HepG2 (cell line): ENCODE measurements at regions not wholly inside any gene's neighbourhood (a gene's known extent, or its start where the extent isn't known, plus 50 kb on each side); places are given as distances from the start of the nearest gene placed in this dataset.

Experiments used
- ATAC-seq: fragments of 200-7000 bp; cut with Tn5 transposase; 3 replicates; pipeline ENCODE4 v1.9.1; 2020; ENCODE audit warnings: mild to moderate bottlenecking, moderate library complexity
- BruUV-seq: library from RNA; stranded (reverse); fragments of 400-500 nt; replicated peaks from 2 replicates; lab custom pipeline; 2021; lab: Mats Ljungman, UMichigan
- CTCF ChIA-PET: fragments of 300-600 bp; formaldehyde crosslinking; extraction: SDS; loops from one replicate; lab custom pipeline; 2021; ENCODE audit warnings: low total read pairs, inconsistent platforms, low intra/inter-chr PET ratio; lab: Yijun Ruan, JAX
- POLR2A ChIA-PET: fragments of 350-600 bp; sonication (Branson Sonifier 250); formaldehyde crosslinking; loops from one replicate; lab custom pipeline; 2020; ENCODE audit warnings: antibody characterized with exemption, inconsistent platforms; lab: Yijun Ruan, JAX
- DNase-seq: peaks from one replicate; pipeline ENCODE4 v3.0.0-alpha.2; 2015; ENCODE audit warnings: low spot score
- FAIRE-seq: peaks from 3 replicates; lab custom pipeline; 2011; peaks lifted over from hg19 to GRCh38; lab: Jason Lieb, UNC
- H2AFZ ChIP-seq: one replicate; pipeline ENCODE4 v1.6.1; 2011; ENCODE audit warnings: low read length, inconsistent platforms
- H3K27ac ChIP-seq: fragments of 300-600 bp; 3 replicates; pipeline ENCODE4 v1.8.0; 2011; ENCODE audit warnings: mixed run types, mild to moderate bottlenecking, mixed read lengths, low read length, inconsistent platforms; ENCODE audit not compliant: insufficient read depth; ENCODE audit errors: extremely low read length
- H3K27me3 ChIP-seq, 2 experiments: fragments of 200-600 bp in 1 of 2; 2 replicates in 1 of 2; 3 replicates in 1 of 2; pipeline versions ENCODE4 v1.6.0 to v1.8.0; 2011; ENCODE audit warnings: low read length in 2 of 2, mild to moderate bottlenecking in 2 of 2, moderate library complexity in 2 of 2, inconsistent platforms in 1 of 2; ENCODE audit not compliant: insufficient read depth in 2 of 2, control insufficient read depth in 1 of 2
- H3K36me3 ChIP-seq, 2 experiments: fragments of 200-600 bp in 1 of 2; replicated peaks in 1 of 2; 2 replicates in 1 of 2; 3 replicates in 1 of 2; pipeline versions ENCODE4 v1.5.1 to v1.8.0; 2011; ENCODE audit warnings: low read length in 2 of 2, inconsistent platforms in 1 of 2; ENCODE audit not compliant: insufficient read depth in 2 of 2, control insufficient read depth in 1 of 2
- H3K4me1 ChIP-seq: 2 replicates; pipeline ENCODE4 v1.5.1; 2012; ENCODE audit warnings: low read length, inconsistent platforms; ENCODE audit not compliant: insufficient read depth
- H3K4me2 ChIP-seq: 2 replicates; pipeline ENCODE4 v1.6.0; 2011; ENCODE audit warnings: low read depth, low read length, inconsistent platforms
- H3K4me3 ChIP-seq, 3 experiments: fragments of 200-600 bp in 1 of 3; sonication (generic), shearing (Covaris generic) in 1 of 3; replicated peaks in 1 of 3; 2 replicates each; pipeline ENCODE4 v1.5.1; 2011 to 2016; ENCODE audit warnings: low read length in 3 of 3, inconsistent platforms in 2 of 3, low read depth in 2 of 3, mild to moderate bottlenecking in 2 of 3, control low read depth in 1 of 3, mixed read lengths in 1 of 3; ENCODE audit not compliant: insufficient read depth in 1 of 3
- H3K79me2 ChIP-seq: one replicate; pipeline ENCODE4 v1.6.1; 2011; ENCODE audit warnings: low read length, inconsistent platforms; ENCODE audit not compliant: insufficient read depth
- H3K9ac ChIP-seq: 2 replicates; pipeline ENCODE4 v1.6.0; 2011; ENCODE audit warnings: mild to moderate bottlenecking, low read depth, low read length, inconsistent platforms; ENCODE audit not compliant: insufficient read depth
- H3K9me3 ChIP-seq: 2 replicates; pipeline ENCODE4 v1.5.1; 2012; ENCODE audit warnings: mild to moderate bottlenecking, low read length
- H4K20me1 ChIP-seq: 2 replicates; pipeline ENCODE4 v1.6.0; 2011; ENCODE audit warnings: inconsistent platforms, mild to moderate bottlenecking, low read length, moderate library complexity; ENCODE audit not compliant: insufficient read depth
- ATM ChIP-seq: fragments of 450-650 bp; IDR thresholded peaks from 2 replicates; pipeline ENCODE4 v1.7.1; 2017; ENCODE audit warnings: mild to moderate bottlenecking, borderline replicate concordance
- CAMTA2 ChIP-seq: sonication (generic); formaldehyde crosslinking; IDR thresholded peaks from 2 replicates; pipeline ENCODE4 v1.4.0; 2020; ENCODE audit warnings: mild to moderate bottlenecking, missing genetic modification reagents, borderline replicate concordance
- DDIT3 ChIP-seq: sonication (generic); formaldehyde crosslinking; IDR thresholded peaks from 2 replicates; pipeline ENCODE4 v1.4.0; 2020; ENCODE audit warnings: mild to moderate bottlenecking, missing genetic modification reagents
- ERF ChIP-seq: IDR thresholded peaks from 2 replicates; pipeline ENCODE4 v1.6.1; 2018; ENCODE audit warnings: missing biosample characterization, missing genetic modification reagents
- FOXC1 ChIP-seq: sonication (generic); formaldehyde crosslinking; IDR thresholded peaks from 2 replicates; pipeline ENCODE4 v1.8.0; 2022; ENCODE audit warnings: mild to moderate bottlenecking, missing genetic modification reagents, borderline replicate concordance
- KIAA2018 ChIP-seq: sonication (generic); formaldehyde crosslinking; IDR thresholded peaks from 2 replicates; pipeline ENCODE4 v1.5.0; 2020; ENCODE audit warnings: mild to moderate bottlenecking, missing genetic modification reagents, borderline replicate concordance
- KLF16 ChIP-seq, 2 experiments: sonication (generic) in 1 of 2; formaldehyde crosslinking in 1 of 2; IDR thresholded peaks; 2 replicates each; pipeline versions ENCODE4 v1.6.1 to v1.8.0; 2016 to 2023; ENCODE audit warnings: missing genetic modification reagents in 2 of 2, missing compliant biosample characterization in 1 of 2
- PCBP2 ChIP-seq: fragments of 200-400 bp; formaldehyde crosslinking; optimal IDR thresholded peaks from 2 replicates; pipeline ENCODE3; 2018; ENCODE audit warnings: low read length, low read depth; ENCODE audit not compliant: poor library complexity, severe bottlenecking
- POLR2G ChIP-seq: fragments of 200-400 bp; formaldehyde crosslinking; IDR thresholded peaks from 2 replicates; pipeline ENCODE4 v1.6.1; 2018; ENCODE audit warnings: mild to moderate bottlenecking, low read depth, low read length, moderate library complexity
- RBM39 ChIP-seq: fragments of 200-400 bp; formaldehyde crosslinking; IDR thresholded peaks from one replicate; pipeline ENCODE4 v1.6.1; 2018; ENCODE audit warnings: antibody characterized with exemption, mild to moderate bottlenecking, low read depth, low read length; ENCODE audit not compliant: poor library complexity, severe bottlenecking
- STAT5B ChIP-seq: sonication (generic); formaldehyde crosslinking; IDR thresholded peaks from 2 replicates; pipeline ENCODE4 v1.4.0; 2020; ENCODE audit warnings: missing genetic modification reagents
- TCF7L2 ChIP-seq: IDR thresholded peaks from 2 replicates; pipeline ENCODE4 v1.6.1; 2011; ENCODE audit warnings: mild to moderate bottlenecking, low read depth, low read length, moderate library complexity
- ZNF747 ChIP-seq: sonication (generic); formaldehyde crosslinking; IDR thresholded peaks from 2 replicates; pipeline ENCODE4 v1.8.1; 2023; ENCODE audit warnings: missing genetic modification reagents, mild to moderate bottlenecking, borderline replicate concordance
- ZSCAN29 ChIP-seq: sonication (generic); formaldehyde crosslinking; conservative IDR thresholded peaks from 2 replicates; pipeline ENCODE4 v1.4.0; 2020; ENCODE audit warnings: mild to moderate bottlenecking, missing genetic modification reagents
- WGBS: methylation state at CpG from one replicate; pipeline ENCODE4 v1.1.6; 2017; ENCODE audit warnings: low lambda C conversion rate; 5-methylcytosine and 5-hydroxymethylcytosine counted together
- in situ Hi-C: cut with HindIII; loops from 2 replicates; pipeline ENCODE4 v1.10.0; 2017; ENCODE audit warnings: low pct_unique_long_range_greater_than_20kb; ENCODE audit not compliant: extremely low pct_ligation_motif_present
- intact Hi-C: fragments of 100-400 bp; cut with micrococcal nuclease; formaldehyde crosslinking; loops from one replicate; pipeline ENCODE4 v1.10.0; 2022; ENCODE audit not compliant: unreplicated experiment
- TF ChIP-seq, protein P1 (sequence below): IDR thresholded peaks from 2 replicates; pipeline ENCODE4 v1.6.1; 2016; ENCODE audit warnings: mild to moderate bottlenecking, missing biosample characterization, missing genetic modification reagents

DNA sequence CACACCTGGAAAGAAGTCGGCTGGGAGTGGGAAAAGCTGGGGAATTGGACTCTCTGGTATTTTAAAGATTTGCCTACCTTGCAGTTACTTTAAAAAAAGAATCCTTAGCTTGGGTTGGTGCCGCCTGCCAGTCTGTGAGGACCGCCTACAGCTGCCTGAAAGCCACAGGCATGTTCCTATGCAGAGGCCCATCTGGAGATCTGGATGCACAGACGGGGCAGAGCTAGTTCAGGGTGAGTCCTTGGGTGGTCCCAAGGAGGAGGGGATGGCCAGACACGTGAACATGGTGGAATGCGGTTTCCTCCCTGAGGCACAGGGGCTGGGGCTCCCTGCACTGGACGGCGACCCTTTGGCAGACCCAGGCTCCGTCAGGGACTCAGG, 113.2 kb upstream of the IQSEC1 start (continued):
- TF ChIP-seq KIAA2018 (CRISPR knock-in tag): no peak

DNA sequence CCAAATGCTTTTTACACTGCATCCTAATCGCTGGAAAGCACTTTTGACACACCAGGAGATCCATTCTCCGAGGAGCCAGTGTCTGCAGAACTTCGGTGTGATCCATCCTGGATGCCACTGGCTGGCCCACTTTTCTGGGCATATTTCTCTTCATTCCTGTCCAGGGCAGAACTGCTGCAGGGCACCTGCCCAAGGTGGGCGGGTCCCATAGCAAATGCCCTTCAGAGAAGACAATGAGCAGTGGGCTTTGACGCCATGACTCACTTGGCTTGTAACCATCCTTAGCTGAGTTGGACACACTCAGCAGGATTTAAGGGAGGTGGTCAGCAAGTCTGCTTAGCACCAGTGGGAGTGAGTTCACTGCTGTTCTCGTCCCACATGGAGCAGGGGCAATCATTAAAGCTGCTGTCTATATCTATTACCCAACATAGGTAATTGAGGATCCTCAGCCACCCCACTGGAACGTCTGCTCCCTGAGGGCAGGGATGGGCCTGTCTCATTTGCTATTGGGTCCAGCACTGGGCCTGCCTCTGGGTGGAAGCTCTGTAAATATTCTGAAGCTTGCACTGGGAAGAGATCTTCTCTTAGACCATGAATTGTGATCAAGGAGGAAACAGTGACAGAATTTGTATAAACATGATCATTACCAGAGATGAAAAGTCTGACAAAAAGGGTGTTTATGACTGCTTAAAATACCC, 112.7 kb upstream of the IQSEC1 start:
- Histone ChIP-seq H2AFZ (no peak overlapping the region), H3K9ac (no peak overlapping the region), H3K27ac (no peak overlapping the region), H3K9me3 (no peaks in the 10 kb centered on the region), H3K36me3 (no peaks in the 10 kb centered on the region), H4K20me1 (peaks cover 5% of the 10 kb centered on the region; the same call in 1 of the 2 replicates), H3K79me2 (peaks cover 4% of the 10 kb centered on the region), H3K27me3 (no peaks in the 10 kb centered on the region), H3K4me3 (no peak overlapping the region), H3K4me1 (peaks cover 31% of the 10 kb centered on the region), H3K4me2 (no peak overlapping the region)
- ChIA-PET POLR2A (no interaction called here), CTCF (no interaction called here)
- no peak for ATAC-seq
- DNase-seq: no peak
- no peak for FAIRE-seq
- no TSS peak for BruUV-seq
- in situ Hi-C loops (no loop called here), intact Hi-C loops (no loop called here)
- WGBS: 87% methylated on average over 4 of the region's 7 CpGs
- TF ChIP-seq STAT5B (CRISPR knock-in tag) (no peak), RBM39 (no peak), TCF7L2 (no peak), ZSCAN29 (CRISPR knock-in tag) (no peak), ZNF747 (no peak), DDIT3 (no peak), ERF (CRISPR knock-in tag) (no peak), PCBP2 (no peak), CAMTA2 (CRISPR knock-in tag) (no peak), FOXC1 (no peak), KLF16 (CRISPR knock-in tag; IDR thresholded peaks at IDR 0.05) (no peak), ATM (no peak), POLR2G (no peak)
- TF ChIP-seq, protein P1, sequence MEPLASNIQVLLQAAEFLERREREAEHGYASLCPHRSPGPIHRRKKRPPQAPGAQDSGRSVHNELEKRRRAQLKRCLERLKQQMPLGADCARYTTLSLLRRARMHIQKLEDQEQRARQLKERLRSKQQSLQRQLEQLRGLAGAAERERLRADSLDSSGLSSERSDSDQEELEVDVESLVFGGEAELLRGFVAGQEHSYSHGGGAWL (CRISPR knock-in tag): no peak
